IMR-90 (cell line): ENCODE measurements at regions not wholly inside any gene's neighbourhood (a gene's known extent, or its start where the extent isn't known, plus 50 kb on each side); places are given as distances from the start of the nearest gene placed in this dataset.

Experiments
- ATAC-seq: fragments of 200-7000 bp; cut with Tn5 transposase; 2 replicates; pipeline ENCODE4 v1.9.1; 2020; ENCODE audit warnings: low read depth, mild to moderate bottlenecking, moderate library complexity
- BruUV-seq: library from RNA; stranded (reverse); fragments of 400-500 nt; replicated peaks from 2 replicates; lab custom pipeline; 2021; lab: Mats Ljungman, UMichigan
- CTCF ChIA-PET: fragments of 300-600 bp; formaldehyde crosslinking; extraction: SDS; loops from one replicate; lab custom pipeline; 2021; ENCODE audit warnings: antibody characterized with exemption; lab: Yijun Ruan, JAX
- POLR2A ChIA-PET: fragments of 300-600 bp; sonication (Branson Sonifier 250); formaldehyde crosslinking; loops from one replicate; lab custom pipeline; 2022; ENCODE audit warnings: antibody characterized with exemption; ENCODE audit not compliant: unreplicated experiment; lab: Charles Lee
- DNase-seq: peaks from one replicate; pipeline ENCODE4 v3.0.0; 2013
- H2AFZ ChIP-seq: replicated peaks from 2 replicates; pipeline ENCODE3; 2013; ENCODE audit warnings: low read length, mild to moderate bottlenecking; ENCODE audit not compliant: poor library complexity
- H2AK5ac ChIP-seq: 2 replicates; pipeline ENCODE4 v1.6.1; 2013; ENCODE audit warnings: low read depth, low read length, inconsistent platforms
- H2AK9ac ChIP-seq: replicated peaks from 2 replicates; pipeline ENCODE3; 2013; ENCODE audit warnings: mild to moderate bottlenecking, low read depth, low read length, moderate library complexity; ENCODE audit not compliant: poor library complexity
- H2BK120ac ChIP-seq: 2 replicates; pipeline ENCODE4 v1.6.1; 2013; ENCODE audit warnings: low read depth, low read length, inconsistent platforms
- H2BK15ac ChIP-seq: 3 replicates; pipeline ENCODE4 v1.6.1; 2013; ENCODE audit warnings: low read depth, low read length, inconsistent platforms
- H2BK20ac ChIP-seq: 2 replicates; pipeline ENCODE4 v1.6.1; 2013; ENCODE audit warnings: low read depth, mild to moderate bottlenecking, inconsistent platforms, low read length, moderate library complexity
- H2BK5ac ChIP-seq: 2 replicates; pipeline ENCODE4 v1.6.1; 2013; ENCODE audit warnings: mild to moderate bottlenecking, low read depth, low read length, inconsistent platforms; ENCODE audit not compliant: poor library complexity, severe bottlenecking
- H3K14ac ChIP-seq: replicated peaks from 2 replicates; pipeline ENCODE4 v1.6.1; 2013; ENCODE audit warnings: low read depth, low read length, inconsistent platforms
- H3K18ac ChIP-seq: 2 replicates; pipeline ENCODE4 v1.6.1; 2013; ENCODE audit warnings: low read depth, low read length, control low read depth
- H3K23ac ChIP-seq: 2 replicates; pipeline ENCODE4 v1.6.1; 2013; ENCODE audit warnings: low read depth, low read length, inconsistent platforms
- H3K27ac ChIP-seq: 2 replicates; pipeline ENCODE4 v1.5.1; 2013; ENCODE audit warnings: mild to moderate bottlenecking, control low read depth, low read length; ENCODE audit not compliant: insufficient read depth
- H3K27me3 ChIP-seq: 2 replicates; pipeline ENCODE4 v1.6.1; 2013; ENCODE audit warnings: low read length; ENCODE audit not compliant: control insufficient read depth, insufficient read depth
- H3K36me3 ChIP-seq: 2 replicates; pipeline ENCODE4 v1.6.1; 2013; ENCODE audit warnings: low read length, mixed read lengths; ENCODE audit not compliant: control insufficient read depth, insufficient read depth
- H3K4ac ChIP-seq: 2 replicates; pipeline ENCODE4 v1.6.1; 2013; ENCODE audit warnings: low read depth, low read length, inconsistent platforms
- H3K4me1 ChIP-seq: 2 replicates; pipeline ENCODE4 v1.6.1; 2013; ENCODE audit warnings: low read length, mixed read lengths; ENCODE audit not compliant: control insufficient read depth, insufficient read depth
- H3K4me2 ChIP-seq: 2 replicates; pipeline ENCODE4 v1.6.1; 2013; ENCODE audit warnings: low read depth, mild to moderate bottlenecking, control low read depth, low read length, moderate library complexity
- H3K4me3 ChIP-seq: 2 replicates; pipeline ENCODE4 v1.5.1; 2013; ENCODE audit warnings: low read depth, mild to moderate bottlenecking, control low read depth, low read length, moderate library complexity; ENCODE audit not compliant: insufficient read depth
- H3K56ac ChIP-seq: 2 replicates; pipeline ENCODE4 v1.6.1; 2013; ENCODE audit warnings: low read length, inconsistent platforms; ENCODE audit not compliant: insufficient read depth; ENCODE audit errors: extremely low read depth
- H3K79me1 ChIP-seq, 2 experiments: 2 replicates each; pipeline ENCODE4 v1.6.1; 2013; ENCODE audit warnings: low read length in 2 of 2, inconsistent platforms in 1 of 2, low read depth in 1 of 2
- H3K9ac ChIP-seq: 2 replicates; pipeline ENCODE4 v1.6.1; 2013; ENCODE audit warnings: low read depth, low read length, control low read depth
- H3K9me1 ChIP-seq: 2 replicates; pipeline ENCODE4 v1.6.1; 2013; ENCODE audit warnings: low read length, inconsistent platforms; ENCODE audit not compliant: insufficient read depth
- H3K9me3 ChIP-seq: 2 replicates; pipeline ENCODE4 v1.6.1; 2013; ENCODE audit warnings: low read length; ENCODE audit not compliant: control insufficient read depth, insufficient read depth
- H4K20me1 ChIP-seq: 2 replicates; pipeline ENCODE4 v1.6.1; 2013; ENCODE audit warnings: low read length, inconsistent platforms; ENCODE audit not compliant: insufficient read depth
- H4K5ac ChIP-seq: 2 replicates; pipeline ENCODE4 v1.6.1; 2013; ENCODE audit warnings: mild to moderate bottlenecking, low read depth, low read length, control low read depth
- H4K8ac ChIP-seq, 2 experiments: 2 replicates each; pipeline ENCODE4 v1.6.1; 2013; ENCODE audit warnings: low read depth in 2 of 2, low read length in 2 of 2, control low read depth in 1 of 2, inconsistent platforms in 1 of 2
- H4K91ac ChIP-seq: 2 replicates; pipeline ENCODE4 v1.6.1; 2013; ENCODE audit warnings: low read depth, low read length, inconsistent platforms; ENCODE audit not compliant: insufficient read depth
- BHLHE40 ChIP-seq: fragments of 150-350 bp; IDR thresholded peaks from 2 replicates; pipeline ENCODE4 v1.6.1; 2016; ENCODE audit warnings: mild to moderate bottlenecking, low read depth, low read length
- MAFK ChIP-seq: IDR thresholded peaks from 2 replicates; pipeline ENCODE4 v1.6.1; 2012; ENCODE audit warnings: low read depth, low read length, improper control_type of control experiment
- POLR2A ChIP-seq: IDR thresholded peaks from 2 replicates; pipeline ENCODE4 v1.6.1; 2012; ENCODE audit warnings: mild to moderate bottlenecking, low read depth, low read length
- SMC3 ChIP-seq: fragments of 150-350 bp; IDR thresholded peaks from 2 replicates; pipeline ENCODE4 v1.6.1; 2016; ENCODE audit warnings: low read depth, mild to moderate bottlenecking, antibody characterized with exemption, low read length, moderate library complexity
- WGBS, 2 experiments: methylation state at CpG; one replicate each; pipeline versions ENCODE4 v1.1.5 to v1.1.7; 2013; ENCODE audit warnings: missing lambda C conversion rate in 2 of 2; ENCODE audit not compliant: insufficient read length in 1 of 2; ENCODE audit errors: extremely low coverage in 2 of 2; 5-methylcytosine and 5-hydroxymethylcytosine counted together
- dilution Hi-C: fragments of 300-500 bp; cut with HindIII; formaldehyde crosslinking; loops from one replicate; pipeline ENCODE4 v1.14.3; 2018; ENCODE audit warnings: low sequenced_read_pairs; ENCODE audit not compliant: unreplicated experiment
- in situ Hi-C: fragments of 300-500 bp; cut with MboI; formaldehyde crosslinking; loops from 3 replicates; pipeline ENCODE4 v1.14.3; 2019; ENCODE audit warnings: low sequenced_read_pairs, inconsistent platforms, mixed read lengths
- intact Hi-C: fragments of 100-400 bp; cut with micrococcal nuclease; formaldehyde crosslinking; loops from 2 replicates; pipeline ENCODE4 v1.10.0; 2022

DNA sequence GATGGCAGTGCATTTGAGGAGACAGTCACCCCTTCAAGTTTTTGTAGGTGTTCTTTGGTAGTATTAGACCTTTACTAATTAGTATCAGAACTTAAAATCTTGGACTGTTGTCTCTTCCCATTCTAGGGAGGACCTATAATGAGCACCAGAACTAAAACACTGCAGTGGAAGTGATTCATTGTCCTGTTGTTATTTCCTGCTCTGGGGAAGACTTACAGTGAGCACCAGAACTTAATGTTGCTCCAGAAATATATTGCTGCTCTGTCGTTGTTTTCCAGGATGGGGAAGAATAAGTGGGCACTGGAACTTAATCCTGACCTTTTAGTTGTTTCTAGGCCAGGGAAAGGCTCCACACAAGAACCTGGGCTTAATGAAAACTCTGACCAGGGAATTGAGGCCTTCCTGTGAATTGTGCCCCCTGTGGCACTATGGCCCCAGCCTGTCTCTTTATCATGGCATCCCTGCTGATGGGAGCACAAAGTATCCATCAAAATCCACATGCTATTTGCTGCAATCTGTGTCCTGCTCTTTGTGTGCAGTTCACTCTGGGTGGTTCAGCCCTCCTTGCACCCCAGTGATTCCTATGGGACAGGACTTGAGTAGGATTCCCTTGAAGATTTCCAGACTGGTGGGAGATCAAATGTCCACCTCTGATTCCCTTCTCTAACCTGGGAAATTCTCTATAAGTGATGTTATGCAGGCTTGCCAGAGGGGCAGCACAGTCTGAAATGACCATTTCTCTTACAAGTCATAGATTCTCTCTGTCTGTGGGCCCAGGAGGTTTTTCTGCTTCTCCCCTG, 175.8 kb downstream of the PAWR start:
- no peak overlapping the region for H3K4me2 ChIP-seq
- H3K14ac ChIP-seq: peak overlapping the region; percentile 74
- H3K36me3 ChIP-seq: no peaks in the 10 kb centered on the region
- dilution Hi-C loops (no loop called here), intact Hi-C loops (no loop called here), in situ Hi-C loops (no loop called here)
- H2AK5ac ChIP-seq: peak overlapping the region; percentile 27; the same call in 1 of the 2 replicates
- H2AK9ac ChIP-seq: no peak overlapping the region
- H4K20me1 ChIP-seq: no peaks in the 10 kb centered on the region
- peak overlapping the region; percentile 34; the same call in 1 of the 2 replicates for H2BK20ac ChIP-seq
- ChIA-PET CTCF (no interaction called here), POLR2A (no interaction called here)
- DNase-seq (peak; percentile 35), ATAC-seq (peak; percentile 40)
- H2AFZ ChIP-seq: peak overlapping the region; percentile 81
- H4K5ac ChIP-seq: peak overlapping the region; percentile 76; the same call in 1 of the 2 replicates
- no peak overlapping the region for H3K56ac ChIP-seq
- H3K4me1 ChIP-seq: no peaks in the 10 kb centered on the region; the same call in 1 of the 2 replicates
- no peak for TF ChIP-seq BHLHE40
- TF ChIP-seq MAFK: no peak
- TF ChIP-seq POLR2A: no peak
- TF ChIP-seq SMC3: no peak
- peak overlapping the region; percentile 78 for H3K4ac ChIP-seq
- 0 out of 2 replicates have a peak overlapping the region, but pooled peaks have one; percentile 29 for H3K23ac ChIP-seq
- no peak overlapping the region for H3K9ac ChIP-seq
- H3K9me1 ChIP-seq: no peaks in the 10 kb centered on the region
- H3K9me3 ChIP-seq: no peaks in the 10 kb centered on the region
- 0 out of 2 replicates have a peak overlapping the region, but pooled peaks have one; percentile 34 for H4K91ac ChIP-seq
- no peak overlapping the region for H3K27ac ChIP-seq
- H2BK5ac ChIP-seq: no peak overlapping the region
- H3K18ac ChIP-seq: no peak overlapping the region; the same call in 1 of the 2 replicates
- no peak overlapping the region for H3K4me3 ChIP-seq
- no peaks in the 10 kb centered on the region for H3K27me3 ChIP-seq
- no peak overlapping the region; the same call in 1 of the 2 replicates for H2BK120ac ChIP-seq
- WGBS, 2 experiments: 60% methylated on average over 1 of the region's 1 CpG; no CpG with 5 or more reads in 1 of the 2 experiments
- H3K79me1 ChIP-seq: no peaks in the 10 kb centered on the region
- H4K8ac ChIP-seq: peak overlapping the region; percentile 31 to 83; a peak in 2 of 4 replicates
- no TSS peak for BruUV-seq
- peak overlapping the region; percentile 3; the same call in 1 of the 3 replicates for H2BK15ac ChIP-seq
